ENCODE measurements at regions not wholly inside any gene's neighbourhood (a gene's known extent, or its start where the extent isn't known, plus 50 kb on each side); places are given as distances from the start of the nearest gene placed in this dataset.

GRCh38 chr15:91521996-91522395 is 331.5 kb upstream of the SLCO3A1 start:
- no peak overlapping the region for H3K9ac ChIP-seq (ENCODE audit: control insufficient read depth, extremely low read depth, insufficient read depth, low read length)
- H3K4me3 ChIP-seq (ENCODE audit: control insufficient read depth in 2 of 3, extremely low read depth in 1 of 3, insufficient read depth in 2 of 3, low read depth in 1 of 3, low read length in 3 of 3), result no peak overlapping the region
- no peaks in the 10 kb centered on the region for H3K27me3 ChIP-seq (ENCODE audit: control insufficient read depth, extremely low read depth, insufficient read depth, low read length)
- FAIRE-seq, result no peak
- no peak overlapping the region for H3K27ac ChIP-seq (ENCODE audit: control insufficient read depth, insufficient read depth, low read length)
- no peak for DNase-seq (ENCODE audit: low read depth, low spot score)
- H3K4me1 ChIP-seq (ENCODE audit: control insufficient read depth, extremely low read depth, insufficient read depth, low read length), result peaks cover 3% of the 10 kb centered on the region
- TF ChIP-seq EZH2 (IDR thresholded peaks at IDR 0.05; ENCODE audit: low read length), result no peak
- TF ChIP-seq, protein P1, sequence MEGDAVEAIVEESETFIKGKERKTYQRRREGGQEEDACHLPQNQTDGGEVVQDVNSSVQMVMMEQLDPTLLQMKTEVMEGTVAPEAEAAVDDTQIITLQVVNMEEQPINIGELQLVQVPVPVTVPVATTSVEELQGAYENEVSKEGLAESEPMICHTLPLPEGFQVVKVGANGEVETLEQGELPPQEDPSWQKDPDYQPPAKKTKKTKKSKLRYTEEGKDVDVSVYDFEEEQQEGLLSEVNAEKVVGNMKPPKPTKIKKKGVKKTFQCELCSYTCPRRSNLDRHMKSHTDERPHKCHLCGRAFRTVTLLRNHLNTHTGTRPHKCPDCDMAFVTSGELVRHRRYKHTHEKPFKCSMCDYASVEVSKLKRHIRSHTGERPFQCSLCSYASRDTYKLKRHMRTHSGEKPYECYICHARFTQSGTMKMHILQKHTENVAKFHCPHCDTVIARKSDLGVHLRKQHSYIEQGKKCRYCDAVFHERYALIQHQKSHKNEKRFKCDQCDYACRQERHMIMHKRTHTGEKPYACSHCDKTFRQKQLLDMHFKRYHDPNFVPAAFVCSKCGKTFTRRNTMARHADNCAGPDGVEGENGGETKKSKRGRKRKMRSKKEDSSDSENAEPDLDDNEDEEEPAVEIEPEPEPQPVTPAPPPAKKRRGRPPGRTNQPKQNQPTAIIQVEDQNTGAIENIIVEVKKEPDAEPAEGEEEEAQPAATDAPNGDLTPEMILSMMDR (optimal IDR thresholded peaks at IDR 0.05 in 1 of 3, IDR thresholded peaks at IDR 0.05 in 1 of 3, conservative IDR thresholded peaks at IDR 0.05 in 1 of 3; ENCODE audit: extremely low read depth in 1 of 3, insufficient read depth in 2 of 3, low read length in 3 of 3), result no peak
- H3K36me3 ChIP-seq (ENCODE audit: control insufficient read depth in 2 of 2, extremely low read depth in 1 of 2, insufficient read depth in 2 of 2, low read length in 2 of 2), result no peaks in the 10 kb centered on the region
- no peak overlapping the region for H3K4me2 ChIP-seq (ENCODE audit: control insufficient read depth, extremely low read depth, insufficient read depth, low read depth, low read length)
- H3K9me1 ChIP-seq (ENCODE audit: control insufficient read depth, extremely low read depth, insufficient read depth, low read length), result no peaks in the 10 kb centered on the region
- H2AFZ ChIP-seq (ENCODE audit: control insufficient read depth, low read length), result no peak overlapping the region
- dilution Hi-C loops (cut with MboI; ENCODE audit: extremely low pct_ligation_motif_present, low sequenced_read_pairs), result loop anchor here (25.0 kb wide), 1 partner anchor 235 kb away; no protein-coding TSS in a partner anchor
- no peaks in the 10 kb centered on the region for H4K20me1 ChIP-seq (ENCODE audit: control insufficient read depth, extremely low read depth, insufficient read depth, low read length)
- H3K9me3 ChIP-seq (ENCODE audit: control insufficient read depth, low read depth, low read length), result no peaks in the 10 kb centered on the region
- H3K79me2 ChIP-seq (ENCODE audit: control insufficient read depth, insufficient read depth, low read length), result no peaks in the 10 kb centered on the region

- dilution Hi-C loops (cut with MboI; ENCODE audit: extremely low pct_ligation_motif_present, low sequenced_read_pairs), result loop anchor here (25.0 kb wide), 1 partner anchor 235 kb away; no protein-coding TSS in a partner anchor
- Histone ChIP-seq H3K9ac (ENCODE audit: control insufficient read depth, extremely low read depth, insufficient read depth, low read length) (no peak overlapping the region), H3K9me1 (ENCODE audit: control insufficient read depth, extremely low read depth, insufficient read depth, low read length) (no peaks in the 10 kb centered on the region), H3K79me2 (ENCODE audit: control insufficient read depth, insufficient read depth, low read length) (no peaks in the 10 kb centered on the region), H3K27ac (ENCODE audit: control insufficient read depth, insufficient read depth, low read length) (no peak overlapping the region), H2AFZ (ENCODE audit: control insufficient read depth, low read length) (no peak overlapping the region), H3K36me3 (ENCODE audit: control insufficient read depth in 2 of 2, extremely low read depth in 1 of 2, insufficient read depth in 2 of 2, low read length in 2 of 2) (no peaks in the 10 kb centered on the region), H3K9me3 (ENCODE audit: control insufficient read depth, low read depth, low read length) (no peaks in the 10 kb centered on the region), H4K20me1 (ENCODE audit: control insufficient read depth, extremely low read depth, insufficient read depth, low read length) (no peaks in the 10 kb centered on the region), H3K4me2 (ENCODE audit: control insufficient read depth, extremely low read depth, insufficient read depth, low read depth, low read length) (no peak overlapping the region), H3K4me3 (ENCODE audit: control insufficient read depth in 2 of 3, extremely low read depth in 1 of 3, insufficient read depth in 2 of 3, low read depth in 1 of 3, low read length in 3 of 3) (no peak overlapping the region), H3K27me3 (ENCODE audit: control insufficient read depth, extremely low read depth, insufficient read depth, low read length) (no peaks in the 10 kb centered on the region), H3K4me1 (ENCODE audit: control insufficient read depth, extremely low read depth, insufficient read depth, low read length) (peaks cover 3% of the 10 kb centered on the region)
- TF ChIP-seq, protein P1 (optimal IDR thresholded peaks at IDR 0.05 in 1 of 3, IDR thresholded peaks at IDR 0.05 in 1 of 3, conservative IDR thresholded peaks at IDR 0.05 in 1 of 3; ENCODE audit: extremely low read depth in 1 of 3, insufficient read depth in 2 of 3, low read length in 3 of 3), result peak; percentile 41 to 53 (median 42)
- TF ChIP-seq EZH2 (IDR thresholded peaks at IDR 0.05; ENCODE audit: low read length), result no peak
- no peak for DNase-seq (ENCODE audit: low read depth, low spot score)
- FAIRE-seq, result peak; percentile 13
These were observed 330.7 kb upstream of the SLCO3A1 start for GRCh38 chr15:91522605-91523332.

Data from keratinocyte (primary cell).